RWPE1 (cell line): ENCODE measurements at regions not wholly inside any gene's neighbourhood (a gene's known extent, or its start where the extent isn't known, plus 50 kb on each side); places are given as distances from the start of the nearest gene placed in this dataset.

Source experiments
- CTCF ChIA-PET: fragments of 350-600 bp; sonication (Branson Sonifier 250); formaldehyde crosslinking; extraction: SDS; loops from one replicate; lab custom pipeline; 2021; lab: Yijun Ruan, JAX
- POLR2A ChIA-PET: fragments of 400-600 bp; formaldehyde crosslinking; extraction: SDS; loops from one replicate; lab custom pipeline; 2020; ENCODE audit warnings: antibody characterized with exemption; ENCODE audit not compliant: low non-redundant PET; lab: Yijun Ruan, JAX
- DNase-seq: peaks from one replicate; pipeline ENCODE4 v3.0.0; 2012; ENCODE audit warnings: low spot score
- H3K27ac ChIP-seq: fragments of 450-650 bp; 2 replicates; pipeline ENCODE4 v1.5.1; 2017
- CTCF ChIP-seq: fragments of 450-650 bp; conservative IDR thresholded peaks from 2 replicates; pipeline ENCODE4 v1.5.1; 2017; ENCODE audit warnings: low read depth, mild to moderate bottlenecking

GRCh38 chr1:34653110-34653509 lies 101.7 kb upstream of the GJB5 start:
- POLR2A ChIA-PET = no interaction called here
- H3K27ac ChIP-seq = no peak overlapping the region
- CTCF ChIA-PET = no interaction called here
- no peak for TF ChIP-seq CTCF
- no peak for DNase-seq

- ChIA-PET POLR2A (no interaction called here), CTCF (interaction anchor here (0.5 to 1.0 kb wide), 3 partner anchors 27 to 1023 kb away, joined by 3 to 4 read pairs (median 3); no protein-coding TSS in a partner anchor)
- TF ChIP-seq CTCF = no peak
- DNase-seq = no peak
- no peak overlapping the region for H3K27ac ChIP-seq
Measured at GRCh38 chr1:34655206-34655874, 99.5 kb upstream of the GJB5 start.

GRCh38 chr1:34655875-34656240 lies 99.0 kb upstream of the GJB5 start:
- TF ChIP-seq CTCF = no peak
- POLR2A ChIA-PET = no interaction called here
- CTCF ChIA-PET = interaction anchor here (0.5 to 0.6 kb wide), 2 partner anchors 28 to 193 kb away, joined by 3 to 4 read pairs; no protein-coding TSS in a partner anchor
- DNase-seq = no peak
- no peak overlapping the region for H3K27ac ChIP-seq

GRCh38 chr1:34656299-34656698 lies 98.5 kb upstream of the GJB5 start:
- TF ChIP-seq CTCF = no peak
- POLR2A ChIA-PET = no interaction called here
- H3K27ac ChIP-seq = no peak overlapping the region
- DNase-seq = no peak
- CTCF ChIA-PET = interaction anchor here (0.6 kb wide), 1 partner anchor 192 kb away, joined by 4 read pairs; no protein-coding TSS in a partner anchor

GRCh38 chr1:34656731-34657130 lies 98.1 kb upstream of the GJB5 start:
- ChIA-PET CTCF (no interaction called here), POLR2A (no interaction called here)

GRCh38 chr1:34657266-34657665 lies 97.6 kb upstream of the GJB5 start:
- DNase-seq = no peak
- ChIA-PET POLR2A (no interaction called here), CTCF (no interaction called here)
- no peak for TF ChIP-seq CTCF
- no peak overlapping the region for H3K27ac ChIP-seq

More at GRCh38 chr1:34656731-34657130, 98.1 kb upstream of the GJB5 start:
- DNase-seq = no peak
- no peak for TF ChIP-seq CTCF
- H3K27ac ChIP-seq = no peak overlapping the region
